ENCODE measurements at regions not wholly inside any gene's neighbourhood (a gene's known extent, or its start where the extent isn't known, plus 50 kb on each side); places are given as distances from the start of the nearest gene placed in this dataset.

DNA sequence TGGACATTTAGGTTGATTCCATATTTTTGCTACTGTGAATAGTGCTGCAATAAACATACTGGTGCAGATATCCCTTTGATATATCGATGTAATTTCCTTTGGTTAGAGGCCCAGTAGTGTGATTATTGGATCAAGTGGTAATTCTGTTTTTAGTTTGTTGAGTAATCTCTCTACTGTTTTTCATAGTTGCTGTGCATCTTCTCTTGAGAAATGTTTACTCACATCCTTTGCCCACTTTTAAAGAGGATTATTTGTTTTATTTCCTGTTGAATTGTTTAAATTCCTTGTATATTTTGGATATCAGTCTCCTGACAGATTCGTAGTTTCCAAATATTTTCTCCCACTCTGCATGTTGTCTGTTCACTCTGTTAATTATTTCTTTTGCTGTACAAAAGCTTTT lies 352.6 kb upstream of the TARS1 start:
- no peak for TF ChIP-seq POLR2AphosphoS5 (IDR thresholded peaks at IDR 0.05)
- TF ChIP-seq, protein P1, sequence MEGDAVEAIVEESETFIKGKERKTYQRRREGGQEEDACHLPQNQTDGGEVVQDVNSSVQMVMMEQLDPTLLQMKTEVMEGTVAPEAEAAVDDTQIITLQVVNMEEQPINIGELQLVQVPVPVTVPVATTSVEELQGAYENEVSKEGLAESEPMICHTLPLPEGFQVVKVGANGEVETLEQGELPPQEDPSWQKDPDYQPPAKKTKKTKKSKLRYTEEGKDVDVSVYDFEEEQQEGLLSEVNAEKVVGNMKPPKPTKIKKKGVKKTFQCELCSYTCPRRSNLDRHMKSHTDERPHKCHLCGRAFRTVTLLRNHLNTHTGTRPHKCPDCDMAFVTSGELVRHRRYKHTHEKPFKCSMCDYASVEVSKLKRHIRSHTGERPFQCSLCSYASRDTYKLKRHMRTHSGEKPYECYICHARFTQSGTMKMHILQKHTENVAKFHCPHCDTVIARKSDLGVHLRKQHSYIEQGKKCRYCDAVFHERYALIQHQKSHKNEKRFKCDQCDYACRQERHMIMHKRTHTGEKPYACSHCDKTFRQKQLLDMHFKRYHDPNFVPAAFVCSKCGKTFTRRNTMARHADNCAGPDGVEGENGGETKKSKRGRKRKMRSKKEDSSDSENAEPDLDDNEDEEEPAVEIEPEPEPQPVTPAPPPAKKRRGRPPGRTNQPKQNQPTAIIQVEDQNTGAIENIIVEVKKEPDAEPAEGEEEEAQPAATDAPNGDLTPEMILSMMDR (IDR thresholded peaks at IDR 0.05) = no peak
- no peak for TF ChIP-seq POLR2A (IDR thresholded peaks at IDR 0.05)
- TF ChIP-seq EP300 (IDR thresholded peaks at IDR 0.05) = no peak

Measured in stomach (tissue), 4 donors.